H9 (cell line): ENCODE measurements at regions not wholly inside any gene's neighbourhood (a gene's known extent, or its start where the extent isn't known, plus 50 kb on each side); places are given as distances from the start of the nearest gene placed in this dataset.

Source experiments
- DNase-seq: peaks from one replicate; pipeline ENCODE4 v3.0.0-alpha.2; 2017
- H2AFZ ChIP-seq: one replicate; pipeline ENCODE4 v1.6.1; 2013; ENCODE audit warnings: mild to moderate bottlenecking, low read length, control low read depth, moderate library complexity
- H2AK5ac ChIP-seq: 2 replicates; pipeline ENCODE4 v1.6.1; 2013; ENCODE audit warnings: low read length, control low read depth, mixed read lengths; ENCODE audit not compliant: insufficient read length
- H2BK120ac ChIP-seq: one replicate; pipeline ENCODE4 v1.6.1; 2013; ENCODE audit warnings: low read depth, mild to moderate bottlenecking, low read length, control low read depth, inconsistent platforms; ENCODE audit not compliant: poor library complexity, severe bottlenecking
- H2BK12ac ChIP-seq: 2 replicates; pipeline ENCODE4 v1.6.1; 2013; ENCODE audit warnings: low read length, control low read depth, mixed read lengths, low read depth; ENCODE audit not compliant: insufficient read length
- H2BK15ac ChIP-seq: 2 replicates; pipeline ENCODE4 v1.6.1; 2013; ENCODE audit warnings: low read depth, low read length, control low read depth
- H2BK20ac ChIP-seq: one replicate; pipeline ENCODE4 v1.6.1; 2013; ENCODE audit warnings: low read depth, mild to moderate bottlenecking, low read length, control low read depth, inconsistent platforms; ENCODE audit not compliant: poor library complexity, severe bottlenecking
- H2BK5ac ChIP-seq: 2 replicates; pipeline ENCODE4 v1.6.1; 2013; ENCODE audit warnings: low read length, control low read depth, mixed read lengths; ENCODE audit not compliant: insufficient read length
- H3K14ac ChIP-seq: 2 replicates; pipeline ENCODE4 v1.6.1; 2013; ENCODE audit warnings: low read length, control low read depth; ENCODE audit not compliant: insufficient read depth
- H3K18ac ChIP-seq: 2 replicates; pipeline ENCODE4 v1.6.1; 2013; ENCODE audit warnings: low read depth, mild to moderate bottlenecking, mixed read lengths, low read length, control low read depth; ENCODE audit not compliant: insufficient read length
- H3K23ac ChIP-seq: 2 replicates; pipeline ENCODE4 v1.6.1; 2013; ENCODE audit warnings: low read length, control low read depth, mixed read lengths, low read depth; ENCODE audit not compliant: insufficient read length
- H3K23me2 ChIP-seq: 2 replicates; pipeline ENCODE4 v1.6.1; 2013; ENCODE audit warnings: low read depth, mild to moderate bottlenecking, mixed read lengths, low read length, control low read depth; ENCODE audit not compliant: insufficient read length, poor library complexity, severe bottlenecking
- H3K27ac ChIP-seq: 2 replicates; pipeline ENCODE4 v1.5.1; 2013; ENCODE audit warnings: low read length, control low read depth, mixed read lengths, low read depth; ENCODE audit not compliant: insufficient read length
- H3K27me3 ChIP-seq: 2 replicates; pipeline ENCODE4 v1.6.1; 2013; ENCODE audit warnings: low read length, control low read depth, inconsistent platforms; ENCODE audit not compliant: insufficient read depth
- H3K4ac ChIP-seq: 2 replicates; pipeline ENCODE4 v1.6.1; 2013; ENCODE audit warnings: low read depth, mild to moderate bottlenecking, control low read depth, inconsistent platforms, low read length, moderate library complexity
- H3K4me1 ChIP-seq: 2 replicates; pipeline ENCODE4 v1.6.1; 2013; ENCODE audit warnings: low read length, control low read depth, inconsistent platforms; ENCODE audit not compliant: insufficient read depth
- H3K4me2 ChIP-seq: 2 replicates; pipeline ENCODE4 v1.6.1; 2013; ENCODE audit warnings: low read length, control low read depth, mixed read lengths; ENCODE audit not compliant: insufficient read length, insufficient read depth
- H3K56ac ChIP-seq: 2 replicates; pipeline ENCODE4 v1.6.1; 2013; ENCODE audit warnings: low read depth, mild to moderate bottlenecking, mixed read lengths, low read length, control low read depth; ENCODE audit not compliant: insufficient read length
- H3K79me1 ChIP-seq: 2 replicates; pipeline ENCODE4 v1.6.1; 2013; ENCODE audit warnings: low read depth, mild to moderate bottlenecking, moderate library complexity, low read length, control low read depth, inconsistent platforms; ENCODE audit not compliant: insufficient read depth, poor library complexity, severe bottlenecking
- H3K79me2 ChIP-seq: 2 replicates; pipeline ENCODE4 v1.6.1; 2013; ENCODE audit warnings: low read length, control low read depth, inconsistent platforms; ENCODE audit not compliant: insufficient read depth
- H3K9ac ChIP-seq: 2 replicates; pipeline ENCODE4 v1.6.1; 2013; ENCODE audit warnings: low read length, control low read depth, mixed read lengths; ENCODE audit not compliant: insufficient read length; ENCODE audit errors: extremely low read depth
- H3K9me3 ChIP-seq: one replicate; pipeline ENCODE4 v1.6.1; 2013; ENCODE audit warnings: low read depth, low read length, inconsistent platforms; ENCODE audit not compliant: control insufficient read depth
- H3T11ph ChIP-seq: one replicate; pipeline ENCODE4 v1.6.1; 2013; ENCODE audit warnings: mild to moderate bottlenecking, low read length, control low read depth, inconsistent platforms
- H4K20me1 ChIP-seq: one replicate; pipeline ENCODE4 v1.6.1; 2013; ENCODE audit not compliant: control insufficient read depth, insufficient read length, insufficient read depth
- H4K5ac ChIP-seq: 2 replicates; pipeline ENCODE4 v1.6.1; 2013; ENCODE audit warnings: low read depth, mild to moderate bottlenecking, mixed read lengths, low read length, control low read depth; ENCODE audit not compliant: insufficient read length
- H4K8ac ChIP-seq: replicated peaks from 2 replicates; pipeline ENCODE4 v1.6.1; 2013; ENCODE audit warnings: low read length, control low read depth, mixed read lengths, low read depth; ENCODE audit not compliant: insufficient read length
- H4K91ac ChIP-seq: 2 replicates; pipeline ENCODE4 v1.6.1; 2013; ENCODE audit warnings: low read depth, mild to moderate bottlenecking, moderate library complexity, mixed read lengths, low read length, control low read depth; ENCODE audit not compliant: insufficient read length
- H3K27ac Mint-ChIP-seq, 3 experiments: 2 replicates in 2 of 3; 3 replicates in 1 of 3; pipeline ENCODE4 v1.8.0; 2020 to 2021; ENCODE audit warnings: mixed read lengths in 3 of 3, mild to moderate bottlenecking in 1 of 3, moderate library complexity in 1 of 3
- H3K27me3 Mint-ChIP-seq: 2 replicates; pipeline ENCODE4 v1.8.0; 2021; ENCODE audit warnings: low read depth, mild to moderate bottlenecking, moderate library complexity, mixed read lengths
- H3K36me3 Mint-ChIP-seq, 3 experiments: 2 replicates in 2 of 3; 3 replicates in 1 of 3; pipeline ENCODE4 v1.8.0; 2020 to 2021; ENCODE audit warnings: low read depth in 3 of 3, mixed read lengths in 3 of 3; ENCODE audit not compliant: insufficient read depth in 1 of 3
- H3K4me1 Mint-ChIP-seq, 2 experiments: 2 replicates each; pipeline ENCODE4 v1.8.0; 2020; ENCODE audit warnings: mixed read lengths in 2 of 2
- H3K4me3 Mint-ChIP-seq, 2 experiments: 2 replicates in 1 of 2; 3 replicates in 1 of 2; pipeline ENCODE4 v1.8.0; 2020 to 2021; ENCODE audit warnings: mild to moderate bottlenecking in 2 of 2, mixed read lengths in 2 of 2, moderate library complexity in 1 of 2
- H3K9me3 Mint-ChIP-seq, 2 experiments: 2 replicates in 1 of 2; 3 replicates in 1 of 2; pipeline ENCODE4 v1.8.0; 2020; ENCODE audit warnings: mild to moderate bottlenecking in 2 of 2, mixed read lengths in 2 of 2, moderate library complexity in 1 of 2
- WGBS: extraction: QIAGEN DNeasy Blood & Tissue Kit; methylation state at CpG from one replicate; pipeline ENCODE4 v1.1.7; 2013; ENCODE audit warnings: missing lambda C conversion rate, low lambda C conversion rate, mixed read lengths; ENCODE audit not compliant: insufficient read length; ENCODE audit errors: extremely low coverage; 5-methylcytosine and 5-hydroxymethylcytosine counted together
- TF ChIP-seq, protein P1 (sequence below): fragments of 200-600 bp; sonication (generic); conservative IDR thresholded peaks from 3 replicates; pipeline ENCODE4 v1.8.0; 2021; ENCODE audit warnings: antibody characterized with exemption, mild to moderate bottlenecking

DNA sequence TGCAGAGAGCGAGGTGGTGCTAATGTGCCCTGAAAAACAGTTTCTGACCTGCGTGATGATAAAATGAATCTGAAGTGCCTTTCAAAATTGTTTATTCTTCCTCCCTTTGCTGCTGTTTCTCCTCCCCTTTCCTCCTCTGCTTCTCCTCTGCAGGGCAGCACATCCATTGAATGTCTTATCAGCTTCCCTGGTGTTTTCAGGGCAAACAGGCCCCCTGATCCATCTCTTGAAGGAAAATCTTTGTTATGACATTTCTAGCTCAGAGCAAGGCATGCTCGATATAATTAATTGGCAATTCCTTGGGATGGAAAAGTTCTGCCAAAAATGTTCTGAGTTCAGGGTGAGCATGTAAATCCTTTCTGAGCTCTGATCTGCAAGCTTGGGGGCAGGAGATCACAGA, 364.2 kb upstream of the ZNF32 start:
- H3K56ac ChIP-seq: no peak overlapping the region
- no peaks in the 10 kb centered on the region for H3K79me1 ChIP-seq
- H4K91ac ChIP-seq: no peak overlapping the region
- Mint-ChIP-seq H3K9me3 (no peaks in the 10 kb centered on the region), H3K36me3 (no peaks in the 10 kb centered on the region), H3K27ac (no peak overlapping the region), H3K27me3 (no peaks in the 10 kb centered on the region; the same call in 1 of the 2 replicates), H3K4me1 (peaks cover 0 to 4% of the 10 kb centered on the region in 2 experiments; a peak in 3 of 4 replicates), H3K4me3 (no peak overlapping the region)
- no peak overlapping the region for H2BK12ac ChIP-seq
- H3K27me3 ChIP-seq: no peaks in the 10 kb centered on the region
- no peak overlapping the region for H2BK5ac ChIP-seq
- no peak overlapping the region for H3K14ac ChIP-seq
- DNase-seq: no peak
- no peak overlapping the region for H3K27ac ChIP-seq
- no peak overlapping the region for H4K8ac ChIP-seq
- H3T11ph ChIP-seq: no peak overlapping the region
- no peak overlapping the region for H2BK120ac ChIP-seq
- no peaks in the 10 kb centered on the region for H3K4me1 ChIP-seq
- TF ChIP-seq, protein P1, sequence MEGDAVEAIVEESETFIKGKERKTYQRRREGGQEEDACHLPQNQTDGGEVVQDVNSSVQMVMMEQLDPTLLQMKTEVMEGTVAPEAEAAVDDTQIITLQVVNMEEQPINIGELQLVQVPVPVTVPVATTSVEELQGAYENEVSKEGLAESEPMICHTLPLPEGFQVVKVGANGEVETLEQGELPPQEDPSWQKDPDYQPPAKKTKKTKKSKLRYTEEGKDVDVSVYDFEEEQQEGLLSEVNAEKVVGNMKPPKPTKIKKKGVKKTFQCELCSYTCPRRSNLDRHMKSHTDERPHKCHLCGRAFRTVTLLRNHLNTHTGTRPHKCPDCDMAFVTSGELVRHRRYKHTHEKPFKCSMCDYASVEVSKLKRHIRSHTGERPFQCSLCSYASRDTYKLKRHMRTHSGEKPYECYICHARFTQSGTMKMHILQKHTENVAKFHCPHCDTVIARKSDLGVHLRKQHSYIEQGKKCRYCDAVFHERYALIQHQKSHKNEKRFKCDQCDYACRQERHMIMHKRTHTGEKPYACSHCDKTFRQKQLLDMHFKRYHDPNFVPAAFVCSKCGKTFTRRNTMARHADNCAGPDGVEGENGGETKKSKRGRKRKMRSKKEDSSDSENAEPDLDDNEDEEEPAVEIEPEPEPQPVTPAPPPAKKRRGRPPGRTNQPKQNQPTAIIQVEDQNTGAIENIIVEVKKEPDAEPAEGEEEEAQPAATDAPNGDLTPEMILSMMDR: no peak
- no CpG with 5 or more reads among the region's 3 CpGs for WGBS
- H3K9ac ChIP-seq: no peak overlapping the region
- H3K4ac ChIP-seq: no peak overlapping the region
- H3K23me2 ChIP-seq: no peaks in the 10 kb centered on the region
- no peaks in the 10 kb centered on the region for H3K9me3 ChIP-seq
- H2AFZ ChIP-seq: no peak overlapping the region
- H3K23ac ChIP-seq: no peak overlapping the region
- H3K79me2 ChIP-seq: no peaks in the 10 kb centered on the region
- H4K5ac ChIP-seq: no peak overlapping the region
- H2BK20ac ChIP-seq: no peak overlapping the region
- H4K20me1 ChIP-seq: no peaks in the 10 kb centered on the region
- no peak overlapping the region for H3K4me2 ChIP-seq
- no peak overlapping the region for H2AK5ac ChIP-seq
- H3K18ac ChIP-seq: no peak overlapping the region
- H2BK15ac ChIP-seq: no peak overlapping the region
